Jurkat, Clone E6-1 (cell line): ENCODE measurements at regions not wholly inside any gene's neighbourhood (a gene's known extent, or its start where the extent isn't known, plus 50 kb on each side); places are given as distances from the start of the nearest gene placed in this dataset.

Experiments used
- DNase-seq: peaks from one replicate; pipeline ENCODE4 v3.0.0-alpha.2; 2011; ENCODE audit warnings: low read depth, low spot score
- H3K4me3 ChIP-seq: 2 replicates; pipeline ENCODE4 v1.5.1; 2011; ENCODE audit warnings: mild to moderate bottlenecking, low read length, control low read depth, moderate library complexity

DNA sequence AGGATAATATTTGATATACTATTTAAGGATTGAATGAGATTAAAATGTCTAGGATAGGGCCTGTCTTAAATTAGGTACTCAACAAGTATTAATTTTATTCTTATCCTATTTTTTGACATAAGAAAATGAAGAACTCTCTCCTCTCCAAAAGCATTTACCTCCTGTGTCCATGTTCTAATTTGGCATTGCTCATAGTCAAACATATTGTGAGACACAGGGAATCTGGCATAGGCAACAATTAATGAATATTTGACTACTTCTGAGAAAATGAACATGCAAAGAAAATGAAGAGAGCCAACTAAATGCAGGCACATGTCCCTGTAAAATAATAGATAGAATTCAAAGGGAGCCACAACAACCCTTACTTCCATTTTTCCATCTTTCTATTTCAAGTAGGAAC, 198.5 kb upstream of the C11orf87 start:
- H3K4me3 ChIP-seq, result no peak overlapping the region
- DNase-seq, result no peak

DNA sequence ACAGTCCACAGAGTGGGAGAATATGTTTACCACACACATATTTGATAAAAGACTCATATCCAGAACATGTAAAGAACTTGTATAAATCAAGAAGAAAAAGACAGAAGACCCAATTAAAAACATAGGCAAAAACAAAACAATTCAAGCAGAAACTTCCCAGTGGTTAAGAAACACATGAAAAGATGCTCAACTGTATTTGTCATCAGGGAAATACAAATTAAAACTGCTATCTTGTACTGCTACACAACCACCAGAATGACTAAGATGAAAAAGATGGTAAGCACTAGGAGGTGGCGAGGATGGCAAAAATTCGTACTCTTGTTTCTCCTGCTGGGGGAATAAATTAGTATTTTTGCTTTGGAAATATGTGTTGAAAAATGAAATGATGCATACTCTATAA, 192.3 kb upstream of the C11orf87 start:
- H3K4me3 ChIP-seq, result no peak overlapping the region
- no peak for DNase-seq

DNA sequence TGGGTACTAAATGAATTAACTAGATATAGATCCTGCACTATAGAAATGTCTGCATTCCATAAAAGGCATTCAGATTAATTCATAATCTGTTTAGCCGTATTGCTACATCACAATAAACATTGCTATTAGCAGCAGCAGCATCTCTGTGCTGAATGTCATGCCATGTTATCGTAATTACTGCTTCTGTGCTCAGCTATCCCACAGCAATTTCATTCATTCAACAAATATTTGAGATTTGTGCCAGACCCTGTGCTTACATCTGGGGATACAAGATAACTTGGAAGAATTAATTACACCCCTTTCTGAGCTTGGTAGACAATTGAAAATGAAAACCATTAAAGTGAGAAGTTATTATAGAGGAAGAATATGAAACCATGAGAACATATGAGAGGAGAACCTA, 185.8 kb upstream of the C11orf87 start:
- H3K4me3 ChIP-seq, result no peak overlapping the region
- no peak for DNase-seq

DNA sequence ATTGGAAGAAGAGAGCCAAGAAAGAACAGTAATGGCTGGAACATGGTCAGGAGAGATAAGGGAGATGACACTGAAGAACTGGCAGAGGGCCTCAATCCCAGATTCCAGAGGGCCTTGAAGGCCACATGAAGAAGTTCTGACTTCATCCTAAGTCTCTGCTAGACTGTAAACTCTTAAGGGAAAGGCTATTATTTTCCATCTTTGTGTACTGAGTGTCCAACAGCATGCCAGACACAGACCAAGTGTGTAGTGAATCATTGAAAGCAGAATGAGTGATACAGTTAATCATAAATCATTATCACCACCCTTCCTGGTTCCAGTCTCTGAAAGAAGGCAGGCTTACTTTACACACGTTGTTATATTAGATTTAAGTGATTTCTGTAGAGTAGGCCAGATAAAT, 185.3 kb upstream of the C11orf87 start:
- no peak for DNase-seq
- no peak overlapping the region for H3K4me3 ChIP-seq

DNA sequence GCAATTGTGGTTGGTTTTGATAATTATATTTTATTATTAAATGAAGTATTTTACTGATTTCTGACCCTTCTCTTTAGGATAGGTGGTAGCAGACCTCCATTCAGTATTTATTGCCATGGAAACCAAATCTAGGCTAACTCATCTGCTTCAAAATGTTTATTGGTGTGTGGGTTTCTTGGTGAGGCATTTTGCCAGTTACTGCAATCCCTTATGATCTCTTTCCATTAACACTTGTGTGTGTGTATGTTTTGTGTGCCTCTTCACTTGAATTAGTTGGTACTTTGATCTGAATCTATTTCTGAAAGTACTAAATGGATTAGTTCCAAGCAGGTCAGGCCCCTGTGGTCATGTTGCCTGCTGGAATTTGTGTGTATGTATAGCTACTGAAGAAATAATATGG, 184.4 kb upstream of the C11orf87 start:
- DNase-seq, result no peak
- H3K4me3 ChIP-seq, result no peak overlapping the region

DNA sequence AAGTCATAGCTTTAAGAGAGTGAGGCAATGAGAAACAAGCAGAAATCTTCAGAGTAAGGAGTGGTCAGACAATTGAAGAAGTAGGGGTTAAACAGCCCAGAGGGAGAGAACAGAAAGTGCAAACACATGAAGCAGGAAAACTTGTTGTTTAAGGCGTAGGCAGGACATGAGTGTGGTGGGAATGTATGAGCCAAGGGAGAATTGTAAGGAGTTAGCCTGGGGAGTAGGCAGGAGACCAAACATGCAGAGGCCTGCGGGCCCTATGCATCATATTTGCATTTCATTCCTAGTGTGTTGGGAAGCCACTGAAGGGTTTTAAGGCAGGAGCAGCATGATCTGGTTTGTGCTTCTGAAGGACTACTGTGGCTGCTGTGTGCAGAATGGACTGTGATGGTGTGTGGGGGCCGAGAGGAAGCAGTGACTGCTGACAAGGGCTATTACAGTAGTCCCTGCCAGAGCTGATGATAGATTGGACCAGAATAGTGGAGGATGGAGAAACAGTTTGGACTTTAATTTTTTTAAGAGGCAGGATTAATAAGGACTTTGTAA, 179.9 kb upstream of the C11orf87 start:
- no peak for DNase-seq
- H3K4me3 ChIP-seq, result no peak overlapping the region

DNA sequence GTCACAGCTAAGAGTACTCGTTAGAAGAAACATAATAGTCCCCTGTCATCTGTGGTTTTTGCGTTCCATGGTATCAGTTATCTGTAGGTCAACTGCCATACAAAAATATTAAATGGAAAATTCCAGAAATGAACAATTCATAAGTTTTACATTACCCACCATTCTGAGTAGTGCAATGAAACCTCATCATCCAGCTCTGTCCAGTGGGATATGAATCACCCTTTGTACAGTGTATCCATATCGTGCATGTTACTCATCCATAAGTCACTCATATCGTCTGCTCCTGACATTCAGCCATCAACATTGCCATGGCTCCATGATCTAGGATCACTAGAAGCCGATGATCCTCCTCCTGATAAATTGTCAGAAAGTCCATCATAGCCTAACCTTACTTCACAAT, 174.9 kb upstream of the C11orf87 start:
- no peak overlapping the region for H3K4me3 ChIP-seq
- DNase-seq, result no peak

DNA sequence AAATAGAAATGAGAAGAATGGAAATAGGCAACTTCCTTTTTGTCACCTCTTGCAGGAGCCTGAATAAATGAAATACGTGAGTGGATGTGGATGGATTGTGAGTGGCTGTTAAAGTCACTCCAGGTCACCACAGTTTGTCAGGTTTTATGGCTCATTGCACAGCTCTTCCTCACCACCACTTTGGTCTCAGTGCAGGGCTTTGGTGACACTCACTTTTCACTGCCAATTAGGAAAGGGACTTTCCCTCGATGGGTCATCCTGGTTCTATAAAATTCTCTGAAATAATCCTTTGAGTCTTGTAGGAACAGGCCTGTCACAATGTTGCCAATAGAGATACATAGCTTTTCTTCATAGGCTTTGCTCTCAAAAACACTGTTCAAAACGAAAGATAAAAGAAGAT, 172.4 kb upstream of the C11orf87 start:
- no peak for DNase-seq

DNA sequence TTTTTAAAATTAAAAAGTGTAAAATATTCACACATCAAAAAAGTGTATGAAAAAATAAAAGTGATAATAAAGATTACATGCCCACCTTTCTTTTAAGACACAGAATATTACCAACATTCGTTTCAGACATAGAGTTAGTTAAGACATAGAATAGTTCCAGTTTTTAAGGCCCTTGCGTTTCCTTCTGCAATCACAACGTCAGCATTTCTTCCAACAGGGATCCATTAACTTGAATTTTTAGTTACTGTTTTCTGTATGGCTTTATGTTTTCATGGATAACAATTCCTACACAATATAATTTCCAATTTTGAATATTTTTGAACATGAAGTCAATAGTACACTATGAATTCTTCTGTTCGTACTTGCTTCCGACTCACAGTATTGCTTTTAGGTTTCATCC, 170.8 kb upstream of the C11orf87 start:
- DNase-seq, result no peak
- H3K4me3 ChIP-seq, result no peak overlapping the region

More for the DNA sequence above, 172.4 kb upstream of the C11orf87 start:
- H3K4me3 ChIP-seq, result no peak overlapping the region

DNA sequence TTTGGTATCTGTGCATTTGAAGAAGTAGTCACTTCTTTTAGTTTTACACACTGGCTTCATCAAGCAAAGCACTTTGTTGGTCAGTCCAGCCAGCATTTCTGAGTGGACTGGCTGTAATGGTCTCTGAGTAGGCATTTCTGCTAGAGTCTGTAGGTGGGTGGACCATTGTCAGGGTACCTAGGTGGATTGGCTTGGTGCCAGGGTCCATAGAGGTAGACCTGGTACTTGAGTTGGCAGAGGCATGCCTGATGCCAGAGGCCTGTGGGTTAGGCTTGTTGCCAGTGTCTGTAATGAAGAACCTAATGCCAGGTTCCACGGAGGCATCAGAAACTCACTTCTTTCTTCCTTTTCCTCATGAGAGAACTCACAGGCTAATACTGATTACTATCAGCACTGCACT, 157.9 kb upstream of the C11orf87 start:
- no peak overlapping the region for H3K4me3 ChIP-seq
- DNase-seq, result no peak

DNA sequence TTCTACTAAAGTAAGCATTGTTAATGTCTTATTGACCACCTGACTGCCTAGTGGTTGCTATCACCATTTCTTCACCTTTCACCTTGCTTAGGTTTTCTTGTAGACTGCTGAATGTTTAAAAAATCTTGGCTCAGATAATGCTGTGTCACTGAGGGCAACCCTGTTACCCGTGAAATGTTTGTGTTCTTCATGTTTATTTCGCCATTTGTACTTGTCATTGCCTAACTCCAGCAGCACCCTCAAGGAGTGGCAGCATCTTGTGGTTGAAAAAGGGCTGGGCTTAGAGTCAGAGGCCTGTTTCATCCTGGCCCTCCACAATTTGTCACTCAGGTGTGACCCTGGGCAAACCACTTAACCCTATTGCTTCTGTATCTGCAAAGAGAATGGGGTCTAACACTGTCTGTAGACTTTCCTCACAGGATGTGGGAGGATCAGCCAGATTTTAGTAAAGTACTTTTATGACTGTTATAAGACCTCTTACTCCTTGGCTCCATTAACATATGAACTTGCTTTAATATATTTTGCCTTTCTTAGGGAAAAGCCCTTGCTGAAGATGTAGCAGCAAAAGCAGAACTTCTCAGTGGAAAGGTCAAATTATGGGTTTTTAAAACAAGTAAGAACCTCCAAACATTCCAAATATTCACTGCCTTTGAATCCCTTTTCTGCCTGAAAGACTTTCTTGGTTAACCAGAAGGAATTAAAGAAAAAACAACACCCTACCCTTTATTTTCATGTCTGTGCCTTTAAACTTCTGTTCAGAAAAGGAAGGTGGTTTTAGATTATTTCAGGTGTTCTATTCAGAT, 154.5 kb upstream of the C11orf87 start:
- peak; percentile 18 for DNase-seq
- H3K4me3 ChIP-seq, result no peak overlapping the region

DNA sequence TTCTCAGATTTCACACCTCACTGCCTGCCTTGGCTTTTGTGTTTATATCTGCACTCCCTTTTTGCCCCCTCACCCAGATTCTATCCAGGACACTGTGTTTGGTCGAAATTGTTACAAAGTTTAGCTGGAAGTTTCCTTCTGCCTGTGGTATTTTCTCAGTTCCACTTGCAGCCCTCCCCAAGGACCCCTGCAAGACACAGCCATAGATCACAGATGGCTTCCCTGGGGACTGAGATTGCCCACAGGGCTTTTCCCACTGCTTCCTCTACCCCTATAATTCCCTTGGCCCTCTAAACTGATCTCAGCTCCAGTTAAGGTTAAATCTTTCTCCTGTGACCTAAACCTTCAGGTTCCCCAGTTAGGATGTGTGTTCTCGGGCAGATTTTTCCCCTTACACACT, 146.1 kb upstream of the C11orf87 start:
- no peak for DNase-seq
- no peak overlapping the region for H3K4me3 ChIP-seq

DNA sequence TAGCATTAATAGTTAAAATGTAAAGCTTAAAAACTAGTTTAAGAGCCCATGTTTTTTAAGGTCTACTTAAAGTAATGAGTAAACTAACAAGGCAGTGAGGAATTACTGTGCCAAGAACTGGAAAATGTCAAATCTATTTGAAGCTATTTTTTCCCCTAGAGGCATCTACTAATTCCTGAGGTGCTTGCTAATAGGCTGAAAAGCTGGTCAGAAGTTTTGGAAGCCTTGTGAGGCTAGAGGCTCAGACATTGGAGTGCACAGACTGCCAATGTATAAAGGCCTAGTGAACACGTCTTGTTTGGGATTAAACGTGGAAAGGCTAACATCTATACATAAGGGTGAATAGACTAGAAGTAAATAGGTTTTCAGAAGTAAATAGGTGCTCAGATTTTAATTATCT, 136.5 kb upstream of the C11orf87 start:
- DNase-seq, result no peak
- H3K4me3 ChIP-seq, result no peak overlapping the region

DNA sequence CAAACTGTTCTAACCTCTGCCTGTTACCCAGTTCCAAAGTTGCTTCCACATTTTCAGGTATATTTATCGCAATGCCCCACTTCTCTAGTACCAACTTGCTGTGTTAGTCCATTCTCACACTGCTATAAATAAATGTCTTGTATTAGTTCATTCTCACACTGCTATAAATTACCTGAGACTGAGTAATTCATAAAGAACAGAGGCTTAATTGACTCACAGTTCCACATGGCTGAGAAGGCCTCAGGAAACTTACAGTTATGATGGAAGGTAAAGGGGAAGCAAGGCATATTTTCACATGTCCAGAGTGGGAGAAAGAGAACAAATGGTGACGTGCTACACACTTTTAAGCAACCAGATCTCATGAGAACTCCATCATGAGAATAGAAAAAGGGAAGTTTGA, 130.4 kb upstream of the C11orf87 start:
- DNase-seq, result no peak
- H3K4me3 ChIP-seq, result no peak overlapping the region

DNA sequence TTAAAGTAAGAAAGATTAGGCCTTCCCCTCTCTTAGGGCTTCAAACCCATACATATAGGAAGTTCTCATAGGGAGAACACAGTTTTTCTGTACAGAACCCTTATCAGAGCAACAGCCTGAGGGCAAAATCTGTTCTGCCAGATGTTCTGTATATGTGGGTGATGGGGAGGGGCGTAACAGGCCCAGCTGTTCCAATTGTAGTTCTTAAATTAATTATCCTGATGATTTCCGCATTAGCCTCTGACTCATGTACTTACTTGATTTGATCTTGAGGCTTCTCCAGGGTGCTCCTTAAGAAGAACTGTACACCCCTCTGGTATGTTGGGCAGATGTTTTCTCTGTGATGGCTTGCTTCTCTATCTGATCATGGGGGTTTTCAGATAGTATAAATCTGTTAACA, 123.1 kb upstream of the C11orf87 start:
- no peak for DNase-seq
- H3K4me3 ChIP-seq, result no peak overlapping the region

DNA sequence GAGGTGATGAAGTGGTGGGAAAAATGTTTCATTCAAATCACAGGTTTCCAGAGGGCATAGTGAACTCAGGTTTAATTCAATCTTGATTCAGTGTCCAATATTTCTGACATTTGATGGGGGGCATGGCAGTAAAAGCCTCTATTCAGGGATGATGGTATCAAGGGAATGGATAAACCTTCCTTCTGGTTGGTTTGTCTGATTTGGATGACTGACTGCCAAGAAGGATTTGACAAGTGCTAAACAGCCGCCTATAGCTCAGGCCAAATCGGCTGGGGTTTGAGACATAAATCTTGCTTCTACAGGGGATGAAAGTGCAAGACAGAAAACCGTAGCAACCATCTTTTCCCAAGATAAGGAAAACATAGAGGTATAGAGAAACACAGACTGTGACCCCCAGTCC, 121.8 kb upstream of the C11orf87 start:
- H3K4me3 ChIP-seq, result no peak overlapping the region
- no peak for DNase-seq

DNA sequence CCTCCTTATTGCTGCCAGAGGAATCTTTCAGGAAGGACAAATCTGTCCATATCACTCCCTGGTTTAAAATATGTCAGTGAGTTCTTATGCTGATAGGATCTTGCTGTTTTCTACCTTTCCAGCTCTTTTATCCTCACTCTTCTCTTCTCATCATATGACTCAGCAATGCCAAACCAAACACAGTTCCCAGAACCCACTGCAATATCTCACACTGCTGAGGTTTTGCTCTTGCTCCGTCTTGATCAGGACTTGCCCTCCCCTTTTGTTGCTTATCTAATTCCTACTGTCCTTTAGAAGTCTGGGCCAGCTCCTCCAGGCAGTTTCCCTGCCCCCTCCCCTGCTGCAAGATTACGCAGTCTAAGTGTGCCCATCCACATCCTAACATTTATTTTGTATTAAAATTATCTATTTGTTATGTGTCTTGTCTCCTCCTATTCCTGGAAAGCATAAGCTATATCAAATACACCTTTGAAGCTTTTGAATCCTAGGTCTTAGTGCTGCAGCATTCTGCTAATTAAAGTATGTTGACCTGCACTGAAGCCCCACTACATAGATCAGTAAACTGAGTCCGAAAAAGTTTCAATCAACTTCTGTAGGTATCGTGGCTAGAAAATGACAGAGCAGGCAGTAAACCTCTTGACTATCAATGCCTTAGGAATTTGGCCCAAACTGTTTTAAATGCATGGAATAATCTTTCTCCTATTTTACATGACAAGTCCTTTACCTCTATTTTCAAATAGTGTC, 119.2 kb upstream of the C11orf87 start:
- no peak overlapping the region for H3K4me3 ChIP-seq
- DNase-seq, result no peak

DNA sequence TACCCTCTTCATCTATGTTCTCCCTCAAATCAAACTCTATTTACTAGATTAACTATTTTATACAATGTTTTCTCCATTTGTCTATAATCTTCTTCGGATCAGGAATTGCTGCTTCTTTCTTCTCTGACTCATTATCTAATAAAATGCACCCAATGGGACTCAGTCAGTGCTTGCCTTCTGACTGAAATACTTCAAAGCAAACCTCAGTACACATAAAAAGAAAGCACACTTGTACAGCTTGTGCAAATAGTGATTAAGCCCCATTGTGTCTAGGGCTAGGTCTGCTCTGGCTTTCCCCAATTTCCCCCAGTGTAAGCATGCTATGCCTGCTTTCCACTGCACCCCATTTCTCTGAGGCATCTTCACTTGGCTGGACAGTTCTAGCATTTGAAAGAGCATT, 118.6 kb upstream of the C11orf87 start:
- no peak overlapping the region for H3K4me3 ChIP-seq
- no peak for DNase-seq

DNA sequence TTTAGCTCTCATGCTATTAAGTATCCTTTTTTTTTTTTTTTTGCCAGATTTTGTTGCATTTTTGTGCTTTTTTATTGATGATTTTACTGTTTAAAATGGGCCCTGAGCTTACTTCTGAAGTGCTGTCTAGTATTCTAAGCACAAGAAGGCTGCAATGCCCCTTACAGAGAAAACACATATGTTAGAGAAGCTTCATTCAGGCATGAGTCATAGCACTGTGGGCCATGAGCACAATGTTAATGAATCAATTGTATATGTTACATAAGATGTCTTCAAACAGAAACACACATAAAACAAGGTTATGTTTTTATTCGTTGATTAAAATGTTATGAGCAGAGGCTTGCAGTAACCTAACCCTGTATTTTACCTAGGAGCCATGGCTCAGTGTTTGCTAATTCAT, 117.8 kb upstream of the C11orf87 start:
- no peak overlapping the region for H3K4me3 ChIP-seq
- DNase-seq, result no peak

DNA sequence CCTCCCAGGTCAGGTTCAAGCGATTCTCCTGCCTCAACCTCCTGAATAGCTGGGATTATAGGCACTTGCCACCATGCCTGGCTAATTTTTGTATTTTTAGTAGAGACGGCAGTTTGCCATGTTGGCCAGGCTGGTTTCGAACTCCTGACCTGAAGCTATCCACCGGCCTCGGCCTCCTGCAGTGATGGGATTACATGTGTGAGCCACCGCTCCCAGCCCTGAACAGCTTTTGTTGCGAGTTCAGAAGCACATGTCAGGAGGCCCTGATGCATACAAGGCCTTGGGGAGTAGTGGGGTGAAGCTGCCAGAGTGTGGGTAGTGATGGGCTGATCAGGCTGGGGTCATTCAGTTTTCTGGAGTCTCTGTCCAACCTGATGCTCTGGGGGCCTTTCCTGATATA, 117.0 kb upstream of the C11orf87 start:
- H3K4me3 ChIP-seq, result no peak overlapping the region
- no peak for DNase-seq

DNA sequence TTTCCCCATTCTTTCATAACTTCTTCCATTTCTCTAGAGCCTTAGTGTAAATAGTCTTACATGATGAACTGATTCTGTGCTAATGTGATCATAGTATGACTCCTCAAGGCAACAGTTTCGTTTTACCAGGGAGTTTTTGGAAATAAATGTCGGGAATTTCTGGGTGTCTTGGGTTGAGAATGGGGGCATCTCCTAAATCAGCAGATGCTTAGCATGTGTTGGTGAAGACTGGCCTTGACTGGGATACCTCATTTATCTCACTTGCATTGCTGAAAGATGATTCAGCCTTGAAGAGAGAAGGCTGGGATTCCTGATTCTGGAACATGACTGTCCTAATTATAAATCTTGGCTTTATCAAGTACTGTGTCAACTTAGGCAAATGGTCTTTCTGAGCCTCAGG, 115.7 kb upstream of the C11orf87 start:
- DNase-seq, result no peak
- H3K4me3 ChIP-seq, result no peak overlapping the region
